Panc1 (cell line): ENCODE measurements at regions not wholly inside any gene's neighbourhood (a gene's known extent, or its start where the extent isn't known, plus 50 kb on each side); places are given as distances from the start of the nearest gene placed in this dataset.

Experiments
- CTCF ChIP-seq: fragments of 450-650 bp; IDR thresholded peaks from 2 replicates; pipeline ENCODE4 v1.5.1; 2017; ENCODE audit warnings: mild to moderate bottlenecking
- POLR2AphosphoS5 ChIP-seq: IDR thresholded peaks from 2 replicates; pipeline ENCODE4 v1.6.1; 2012; ENCODE audit warnings: mild to moderate bottlenecking, low read depth, low read length, moderate library complexity
- REST ChIP-seq, 2 experiments: IDR thresholded peaks; 2 replicates each; pipeline ENCODE4 v1.6.1; 2011 to 2012; ENCODE audit warnings: low read depth in 2 of 2, control low read depth in 1 of 2, low read length in 1 of 2, mild to moderate bottlenecking in 1 of 2, moderate library complexity in 1 of 2; ENCODE audit not compliant: insufficient read depth in 1 of 2
- SIN3A ChIP-seq: IDR thresholded peaks from 2 replicates; pipeline ENCODE4 v1.6.1; 2012; ENCODE audit warnings: low read depth, mild to moderate bottlenecking, low read length, moderate library complexity, borderline replicate concordance; ENCODE audit not compliant: insufficient read depth
- TCF7L2 ChIP-seq: IDR thresholded peaks from 2 replicates; pipeline ENCODE4 v1.6.1; 2011; ENCODE audit warnings: mild to moderate bottlenecking, low read depth, low read length, inconsistent platforms

GRCh38 chr5:91223886-91224285 lies 159.2 kb downstream of the ARRDC3 start:
- TF ChIP-seq POLR2AphosphoS5 (no peak), CTCF (no peak), SIN3A (no peak), TCF7L2 (no peak), REST (IDR thresholded peaks at IDR 0.05; ENCODE audit: insufficient read depth in 1 of 2, low read depth in 2 of 2, low read length in 1 of 2) (no peak)
